ENCODE measurements at regions not wholly inside any gene's neighbourhood (a gene's known extent, or its start where the extent isn't known, plus 50 kb on each side); places are given as distances from the start of the nearest gene placed in this dataset.

DNA sequence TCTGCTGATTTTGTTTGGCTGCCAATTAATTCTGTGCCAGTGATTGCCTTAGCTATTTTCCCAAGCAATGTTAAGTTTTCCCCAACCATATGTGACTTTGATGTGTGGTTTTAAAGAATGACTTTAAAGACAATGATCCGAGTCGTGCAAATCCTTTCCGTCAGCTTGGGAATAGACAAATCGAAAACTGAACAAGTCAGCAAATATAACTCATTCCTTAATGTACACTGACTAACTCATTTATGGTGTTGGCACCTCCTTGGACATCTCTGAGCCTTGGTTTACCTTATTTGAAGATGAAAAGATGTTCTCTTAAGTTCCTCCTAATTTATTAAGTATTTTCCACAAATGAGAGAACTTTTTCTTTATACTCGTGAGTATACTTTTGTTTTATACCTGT lies 249.4 kb upstream of the SLCO3A1 start:
- in situ Hi-C loops (cut with MboI; ENCODE audit: low sequenced_read_pairs), result no loop called here

DNA sequence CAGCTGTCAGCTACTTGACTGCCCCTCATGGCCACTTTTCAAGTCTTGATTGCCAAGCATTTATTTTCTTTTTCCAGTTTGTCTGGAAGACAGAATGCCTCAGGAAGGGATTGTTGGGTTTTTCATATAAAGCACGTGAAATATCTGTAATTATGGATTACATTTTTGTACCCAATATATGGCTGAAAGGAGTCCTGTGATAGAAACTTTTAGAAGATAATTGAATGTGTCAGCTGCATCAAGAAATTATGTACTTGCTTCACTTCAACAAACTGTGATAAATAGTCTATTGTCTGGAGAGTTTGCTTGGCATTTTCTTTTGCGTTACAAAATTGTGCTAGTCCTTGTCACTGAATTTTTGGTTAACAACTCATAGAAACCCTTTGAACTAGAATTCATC lies 247.9 kb upstream of the SLCO3A1 start:
- in situ Hi-C loops (cut with MboI; ENCODE audit: low sequenced_read_pairs), result no loop called here

DNA sequence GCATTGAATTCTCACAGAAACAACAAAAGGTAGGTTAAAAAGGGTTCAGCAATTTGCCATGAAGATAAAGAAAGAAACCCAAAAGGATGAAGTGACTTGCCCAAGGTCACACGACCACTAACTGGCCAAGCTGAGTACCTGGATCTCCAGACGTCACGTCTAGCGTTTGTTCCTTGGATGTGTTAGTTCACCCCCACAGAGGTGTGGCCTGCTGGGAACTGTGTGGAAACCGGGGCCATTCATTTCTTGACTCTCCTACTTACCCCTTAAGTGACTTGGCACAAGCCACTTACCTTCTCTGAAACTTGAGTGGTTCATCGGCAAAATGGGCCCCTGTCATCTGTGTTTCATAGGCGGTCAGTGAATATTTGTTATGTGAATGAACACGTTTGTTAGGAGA lies 244.3 kb upstream of the SLCO3A1 start:
- in situ Hi-C loops (cut with MboI; ENCODE audit: low sequenced_read_pairs), result no loop called here

DNA sequence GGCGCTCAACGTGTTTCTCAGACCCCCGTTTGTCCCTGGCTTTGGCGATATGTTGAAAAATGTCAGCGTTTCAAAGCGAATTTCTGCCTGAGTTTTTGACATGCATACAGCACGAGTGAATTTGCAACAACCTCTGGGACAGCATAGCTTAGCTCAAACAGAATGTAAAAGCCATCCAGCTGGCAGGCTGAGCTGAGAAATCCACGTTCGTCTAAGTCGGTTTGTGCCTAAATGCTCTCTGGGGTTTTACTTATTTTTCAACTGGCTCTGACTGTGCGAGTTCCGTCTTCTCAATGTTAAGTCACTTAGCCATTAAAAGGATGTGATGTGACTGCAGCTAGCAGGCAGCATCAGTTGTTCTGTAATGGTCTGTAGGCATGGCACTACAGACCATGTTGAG lies 243.5 kb upstream of the SLCO3A1 start:
- in situ Hi-C loops (cut with MboI; ENCODE audit: low sequenced_read_pairs), result no loop called here

DNA sequence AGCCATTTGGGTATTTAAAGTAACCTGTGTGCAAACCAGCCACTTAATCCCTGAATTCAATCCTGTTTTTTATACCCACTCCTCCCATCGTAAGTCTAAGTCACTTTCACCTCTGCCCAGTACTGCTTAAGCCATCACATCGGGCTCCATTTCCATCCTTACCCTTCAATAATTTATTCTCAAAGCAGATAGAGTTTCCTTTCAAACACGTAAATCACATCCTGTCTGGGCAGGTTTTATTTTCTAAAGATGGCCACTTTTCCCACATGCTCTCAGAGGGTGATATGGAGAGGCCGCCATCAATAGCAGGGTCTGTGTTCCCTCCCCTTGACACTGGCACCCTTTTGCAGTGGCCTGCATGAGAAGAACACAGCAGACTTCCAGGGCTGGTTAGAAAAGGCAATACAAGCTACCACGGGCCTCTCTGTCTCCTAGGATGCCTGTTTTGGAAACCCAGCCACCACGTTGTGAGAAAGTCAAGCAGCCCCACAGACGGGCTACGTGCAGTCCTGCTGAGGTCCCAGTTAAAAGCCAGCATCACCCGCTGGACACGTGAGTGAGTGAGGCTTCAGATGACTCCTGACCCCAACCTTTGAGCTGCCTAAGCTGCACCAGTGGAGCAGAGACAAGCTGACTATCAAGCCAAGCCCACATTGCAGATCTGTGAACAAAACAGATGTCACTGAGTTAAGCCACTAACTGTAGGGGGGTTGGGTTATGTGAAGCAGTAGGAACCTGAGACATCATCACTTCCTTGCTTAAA lies 241.8 kb upstream of the SLCO3A1 start:
- in situ Hi-C loops (cut with MboI; ENCODE audit: low sequenced_read_pairs), result no loop called here

DNA sequence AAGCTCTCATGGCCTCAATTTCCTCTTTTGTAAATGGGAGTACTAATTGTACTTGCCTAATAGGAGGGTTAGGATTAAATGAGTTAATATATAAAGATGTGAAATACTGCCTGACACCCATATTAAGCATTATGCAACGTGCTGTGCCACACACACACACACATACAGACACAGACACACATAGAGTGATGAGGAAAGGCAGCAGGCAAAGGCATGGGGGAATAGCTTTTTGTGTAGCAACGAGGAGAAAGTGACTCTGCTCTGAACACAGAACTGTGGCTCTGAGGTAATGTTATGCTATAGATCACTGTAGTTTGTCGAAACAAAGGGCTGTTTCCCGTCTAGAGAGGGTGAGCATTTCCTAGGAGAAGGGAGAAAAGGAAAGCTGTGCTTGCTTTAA lies 233.3 kb upstream of the SLCO3A1 start:
- in situ Hi-C loops (cut with MboI; ENCODE audit: low sequenced_read_pairs), result no loop called here

DNA sequence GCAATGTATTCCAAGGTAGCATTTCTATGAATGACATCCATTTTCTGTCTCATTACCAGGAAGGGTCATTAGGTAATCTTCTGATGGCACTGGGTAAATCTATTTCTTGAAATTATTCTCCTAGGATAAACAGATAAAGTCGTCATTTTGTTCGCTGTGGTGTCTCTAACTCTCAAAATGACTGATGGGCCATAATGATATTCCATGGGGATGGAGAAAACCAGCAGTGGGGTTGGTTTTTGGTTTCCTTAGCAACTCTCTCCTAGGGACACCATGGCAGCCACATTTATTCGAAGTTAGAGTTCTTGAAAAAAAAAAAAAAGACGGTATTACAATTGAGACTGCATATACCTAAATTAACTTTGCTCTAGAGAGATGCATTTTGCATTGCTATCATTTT lies 231.3 kb upstream of the SLCO3A1 start:
- in situ Hi-C loops (cut with MboI; ENCODE audit: low sequenced_read_pairs), result no loop called here

DNA sequence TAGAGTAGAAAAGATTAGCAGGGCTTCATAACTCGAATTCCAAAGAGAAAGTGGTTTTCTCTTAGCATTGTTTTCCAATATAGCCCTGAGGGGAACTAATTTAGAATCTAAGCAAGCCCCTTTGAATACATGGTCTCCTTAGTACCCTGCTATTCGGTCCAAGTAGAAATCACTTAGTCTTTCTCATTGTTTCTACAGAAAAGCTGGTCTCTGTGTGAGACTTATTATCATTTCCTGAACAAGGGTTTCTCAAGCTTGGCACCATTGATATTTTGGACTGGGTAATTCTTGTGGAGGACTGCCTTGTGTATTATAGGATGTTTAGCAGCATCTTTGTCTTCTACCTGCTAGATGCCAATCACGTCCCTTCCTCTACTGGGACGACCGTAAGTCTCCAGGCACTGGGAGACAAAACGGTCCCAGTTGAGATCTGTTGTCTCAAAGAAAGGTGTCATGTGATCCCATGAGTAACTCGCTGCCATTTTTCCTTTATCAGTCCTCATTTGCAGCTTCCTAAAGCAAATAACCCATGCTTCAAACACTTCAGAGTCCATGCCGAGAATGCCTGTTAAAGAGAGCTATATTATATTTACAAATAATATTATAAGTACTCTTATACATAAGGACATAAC lies 230.7 kb upstream of the SLCO3A1 start:
- in situ Hi-C loops (cut with MboI; ENCODE audit: low sequenced_read_pairs), result no loop called here

DNA sequence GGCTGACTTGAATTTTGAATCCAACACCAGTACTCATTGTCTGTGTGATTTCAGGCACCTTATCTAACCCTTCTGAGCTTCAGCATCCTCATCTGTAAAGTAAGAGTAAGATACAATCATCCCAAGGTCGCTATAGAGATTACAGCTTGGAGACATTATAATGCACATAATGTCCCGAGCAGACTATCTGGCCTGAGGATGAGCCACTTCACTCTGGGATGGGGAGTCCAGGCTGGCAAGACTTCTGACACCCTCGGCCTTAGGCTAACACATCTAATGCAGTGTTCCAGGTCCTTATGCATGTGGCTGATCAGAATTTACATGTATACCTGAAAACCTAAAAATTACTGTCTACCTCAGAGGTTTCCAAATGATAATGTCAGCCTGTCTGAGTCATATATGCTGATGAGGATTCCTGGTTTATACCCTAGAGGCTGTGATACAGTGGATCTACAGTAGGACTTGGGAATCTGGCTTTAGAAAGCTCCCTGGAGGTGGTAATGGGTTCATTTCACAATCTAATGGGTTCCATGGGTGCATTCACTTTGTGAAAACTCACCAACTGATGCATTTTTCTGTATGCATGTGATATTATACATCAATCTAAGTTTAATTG lies 229.0 kb upstream of the SLCO3A1 start:
- in situ Hi-C loops (cut with MboI; ENCODE audit: low sequenced_read_pairs), result no loop called here

DNA sequence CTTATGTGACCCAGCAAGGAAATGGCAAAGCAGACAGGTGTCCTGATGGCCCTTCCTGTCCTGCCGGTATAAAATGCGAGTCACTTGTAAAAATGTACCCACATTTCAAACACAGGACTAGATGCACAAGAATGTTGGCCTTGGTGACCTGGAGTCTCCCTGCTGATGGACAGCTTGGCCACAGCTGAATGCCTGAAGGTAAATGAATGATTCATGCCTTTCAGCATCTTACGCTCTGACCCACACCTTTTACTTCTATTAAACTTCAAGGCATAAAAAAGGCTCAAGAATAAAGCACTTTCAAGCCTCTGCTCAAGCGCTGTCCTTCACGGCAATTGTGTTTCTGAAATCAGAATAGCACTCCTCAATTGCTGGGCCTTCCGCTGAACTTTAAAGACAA lies 228.0 kb upstream of the SLCO3A1 start:
- in situ Hi-C loops (cut with MboI; ENCODE audit: low sequenced_read_pairs), result no loop called here

DNA sequence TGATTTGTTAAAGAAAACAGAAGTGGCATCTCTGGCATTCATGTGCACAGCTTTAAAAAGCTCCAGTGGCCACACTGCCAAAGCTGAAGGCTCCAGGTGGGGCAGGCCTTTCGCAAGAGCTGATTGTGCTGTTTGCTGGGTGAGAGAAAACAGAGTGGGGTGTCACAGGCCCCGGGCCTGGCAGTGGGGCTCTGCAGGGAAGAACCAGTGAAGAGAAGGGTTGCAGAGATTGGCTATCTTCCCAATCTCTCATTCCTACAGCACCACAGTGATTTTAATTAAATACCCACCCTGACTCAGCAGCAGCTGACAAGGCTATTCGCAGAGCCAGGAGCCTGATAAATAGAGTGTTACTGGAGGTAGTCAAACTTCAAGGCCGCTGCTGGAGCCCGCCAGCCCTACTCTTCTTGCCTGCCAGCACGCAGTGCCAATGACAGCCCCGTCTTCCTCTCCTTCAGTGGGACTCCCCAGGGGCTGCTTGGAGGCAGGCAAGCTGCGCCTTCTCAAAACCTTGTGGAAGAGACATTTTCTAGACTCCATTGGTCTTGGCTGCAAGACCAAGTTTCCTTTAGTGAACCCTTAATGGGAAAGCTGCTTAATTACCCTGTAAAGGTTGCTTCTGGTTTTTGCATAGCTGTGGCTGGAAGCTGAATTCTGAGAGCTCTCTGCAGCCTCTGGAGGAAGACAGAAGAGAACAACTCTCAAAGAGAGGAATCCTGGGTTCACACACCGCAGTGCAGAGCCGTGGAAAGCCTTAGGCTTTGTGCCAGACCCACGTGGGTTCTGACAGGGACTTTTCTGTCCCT lies 225.8 kb upstream of the SLCO3A1 start:
- in situ Hi-C loops (cut with MboI; ENCODE audit: low sequenced_read_pairs), result no loop called here

DNA sequence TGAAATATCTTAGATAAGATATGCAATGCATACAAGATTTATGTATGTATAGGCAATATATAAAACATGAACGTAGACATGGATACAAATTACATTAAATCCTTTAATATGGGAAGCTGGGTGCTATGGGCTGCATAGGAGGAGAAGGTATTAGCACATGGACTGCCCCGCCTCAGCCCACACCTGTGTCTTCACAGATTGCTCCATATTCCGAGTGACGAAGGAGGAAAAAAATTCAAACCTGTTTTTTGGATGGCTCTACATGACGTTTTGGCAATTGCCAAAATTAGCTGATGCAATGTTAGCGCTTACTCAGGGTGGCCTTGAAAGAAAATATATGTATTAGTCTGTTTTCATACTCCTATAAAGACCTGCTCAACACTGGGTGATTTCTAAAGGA lies 223.4 kb upstream of the SLCO3A1 start:
- in situ Hi-C loops (cut with MboI; ENCODE audit: low sequenced_read_pairs), result no loop called here

DNA sequence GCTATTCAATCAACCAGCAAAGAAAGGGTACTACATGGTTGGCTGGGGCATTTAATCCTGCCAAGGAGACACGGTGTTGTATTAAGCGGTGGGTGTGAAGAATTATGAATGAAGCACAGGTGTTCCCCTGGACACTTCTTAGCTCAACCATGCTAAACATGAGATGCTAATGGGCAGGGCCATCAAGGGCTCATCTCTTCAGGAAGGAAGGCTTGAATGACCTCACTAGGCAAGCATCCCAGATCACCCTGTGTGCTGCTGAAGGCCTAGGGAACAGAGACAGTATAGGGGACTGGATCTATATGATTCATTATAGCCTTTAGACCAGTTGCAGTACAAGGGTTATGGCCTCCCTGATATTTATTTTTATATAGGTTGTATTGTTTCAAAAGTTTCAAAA lies 221.3 kb upstream of the SLCO3A1 start:
- in situ Hi-C loops (cut with MboI; ENCODE audit: low sequenced_read_pairs), result no loop called here

DNA sequence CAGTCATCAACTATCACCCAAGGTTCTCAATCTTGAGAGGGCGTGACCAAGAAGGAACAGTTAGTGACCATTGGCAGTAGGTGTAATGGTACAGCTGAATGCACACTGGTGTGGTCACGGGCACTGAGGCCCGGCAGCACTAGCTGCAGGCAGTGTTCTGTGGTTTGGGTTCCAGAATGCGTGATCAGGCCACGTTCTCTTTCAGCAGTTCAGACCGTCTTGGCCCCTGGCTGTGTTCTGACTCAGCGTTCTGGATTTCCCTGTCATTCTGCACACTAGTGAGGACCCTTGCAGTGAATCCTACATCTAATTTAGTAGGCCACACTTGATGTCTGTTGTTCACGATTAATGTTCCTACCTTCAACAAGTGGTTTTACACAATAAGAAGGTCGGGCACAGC lies 220.5 kb upstream of the SLCO3A1 start:
- in situ Hi-C loops (cut with MboI; ENCODE audit: low sequenced_read_pairs), result no loop called here

DNA sequence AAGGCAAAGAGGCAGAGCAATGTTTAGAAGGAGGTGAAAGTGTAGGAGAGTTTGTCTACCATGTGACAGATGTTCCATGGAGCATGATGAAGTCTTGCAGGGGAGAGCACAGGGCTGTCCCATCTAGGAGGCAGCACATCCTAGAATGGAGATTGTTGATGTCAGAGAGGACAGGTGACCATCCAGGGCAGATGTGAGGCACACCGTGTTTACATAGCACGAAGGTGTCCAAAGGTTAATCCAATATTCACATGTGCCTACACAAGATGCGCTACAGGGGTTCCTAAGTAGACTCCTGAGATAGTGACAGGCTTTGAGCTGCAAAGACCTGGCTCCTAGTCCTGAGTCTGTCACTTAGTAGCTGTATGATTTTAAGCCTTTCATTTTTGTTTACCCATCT lies 219.3 kb upstream of the SLCO3A1 start:
- in situ Hi-C loops (cut with MboI; ENCODE audit: low sequenced_read_pairs), result no loop called here

DNA sequence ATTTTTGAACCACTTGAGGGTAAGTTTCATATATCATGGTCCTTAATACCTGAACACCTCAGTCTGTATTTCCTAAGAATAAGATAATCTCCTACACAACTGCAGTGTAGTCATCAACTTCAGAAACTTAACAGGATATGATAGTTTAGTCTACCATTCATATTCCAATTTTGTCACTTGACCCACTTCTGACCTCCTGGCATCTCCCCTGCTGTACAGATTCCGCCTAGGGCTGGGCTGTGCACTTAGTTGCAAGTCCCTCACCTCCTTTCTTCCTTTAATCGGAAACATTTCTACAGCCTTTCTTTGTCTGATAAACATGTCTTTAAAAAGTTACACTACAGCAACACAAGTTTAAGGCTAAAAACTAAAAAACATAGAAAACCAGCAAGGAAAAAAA lies 218.4 kb upstream of the SLCO3A1 start:
- in situ Hi-C loops (cut with MboI; ENCODE audit: low sequenced_read_pairs), result no loop called here

DNA sequence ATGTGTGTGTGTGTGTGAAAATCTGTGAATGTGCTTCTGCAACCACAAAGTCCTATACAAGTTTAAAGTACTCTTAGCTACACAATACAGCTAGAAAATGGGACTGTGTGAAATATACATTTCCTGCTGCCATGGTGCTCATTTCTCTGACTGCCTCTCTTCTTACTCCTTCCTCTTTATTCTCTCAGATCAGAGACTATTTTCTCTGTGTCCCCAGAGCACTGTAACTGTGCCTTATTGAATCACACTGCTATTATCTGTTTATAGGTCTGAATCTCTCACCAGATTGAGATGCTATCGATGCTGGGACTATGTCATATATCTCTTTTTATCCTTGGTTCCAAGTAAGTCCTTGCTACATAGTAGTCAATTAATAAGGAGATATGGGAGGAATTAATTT lies 217.9 kb upstream of the SLCO3A1 start:
- in situ Hi-C loops (cut with MboI; ENCODE audit: low sequenced_read_pairs), result no loop called here

DNA sequence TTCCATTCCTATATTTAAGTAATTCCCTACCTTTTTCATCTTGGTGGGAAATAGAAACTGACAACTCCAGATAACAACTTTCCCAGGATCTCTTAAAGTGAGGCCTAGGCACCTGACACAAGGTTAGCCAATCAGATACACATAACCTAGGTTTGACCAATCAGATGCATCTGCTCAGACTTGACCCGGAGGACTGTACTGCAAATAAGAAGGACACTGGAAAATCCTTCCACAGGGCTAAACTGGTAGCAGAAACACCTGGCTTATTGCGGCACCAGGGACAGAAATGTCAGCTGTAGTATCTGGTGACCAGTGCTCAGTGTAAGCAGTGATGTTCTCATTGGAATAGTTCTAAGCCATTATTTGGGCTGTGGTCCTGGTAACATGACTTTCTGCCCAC lies 204.5 kb upstream of the SLCO3A1 start:
- in situ Hi-C loops (cut with MboI; ENCODE audit: low sequenced_read_pairs), result no loop called here

DNA sequence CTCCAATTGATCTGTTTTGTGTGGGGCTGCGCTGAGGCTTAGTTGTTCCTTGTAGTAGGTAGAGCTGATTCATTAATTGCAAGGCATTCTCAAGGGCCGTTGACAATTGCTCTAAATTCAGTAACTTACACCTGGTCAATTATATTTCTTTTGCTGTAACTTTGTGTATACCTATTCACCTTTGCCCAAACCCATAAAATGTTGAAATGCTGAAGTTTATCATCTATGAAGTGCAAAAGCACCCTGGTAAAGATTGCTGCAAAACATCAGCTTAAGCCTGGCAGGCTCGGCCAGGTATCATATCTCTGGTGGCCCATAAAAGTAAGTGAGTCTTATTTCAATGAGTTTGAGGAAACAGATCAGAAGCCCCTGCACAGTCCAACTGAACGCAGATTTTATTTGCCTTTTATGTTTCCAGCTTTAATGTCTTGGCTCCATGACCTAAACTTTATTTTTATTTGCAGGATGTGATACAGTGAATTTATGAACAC lies 203.6 kb upstream of the SLCO3A1 start:
- in situ Hi-C loops (cut with MboI; ENCODE audit: low sequenced_read_pairs), result no loop called here

DNA sequence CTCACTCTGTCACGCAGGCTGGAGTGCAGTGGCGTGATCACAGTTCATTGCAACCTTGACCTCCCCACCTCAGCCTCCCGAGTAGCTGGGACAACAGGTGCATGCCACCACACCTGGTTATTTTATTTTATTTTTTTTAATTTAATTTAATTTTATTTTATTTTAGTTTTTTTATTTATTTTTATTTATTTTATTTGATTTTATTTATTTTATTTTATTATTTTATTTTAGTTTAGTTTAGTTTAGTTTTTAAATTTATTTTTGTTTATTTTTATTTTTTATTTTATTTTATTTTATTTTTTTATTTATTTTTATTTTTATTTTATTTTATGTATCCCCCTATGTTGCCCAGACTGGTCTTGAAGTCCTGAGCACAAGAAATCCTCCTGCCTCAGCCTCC lies 202.3 kb upstream of the SLCO3A1 start:
- in situ Hi-C loops (cut with MboI; ENCODE audit: low sequenced_read_pairs), result no loop called here

DNA sequence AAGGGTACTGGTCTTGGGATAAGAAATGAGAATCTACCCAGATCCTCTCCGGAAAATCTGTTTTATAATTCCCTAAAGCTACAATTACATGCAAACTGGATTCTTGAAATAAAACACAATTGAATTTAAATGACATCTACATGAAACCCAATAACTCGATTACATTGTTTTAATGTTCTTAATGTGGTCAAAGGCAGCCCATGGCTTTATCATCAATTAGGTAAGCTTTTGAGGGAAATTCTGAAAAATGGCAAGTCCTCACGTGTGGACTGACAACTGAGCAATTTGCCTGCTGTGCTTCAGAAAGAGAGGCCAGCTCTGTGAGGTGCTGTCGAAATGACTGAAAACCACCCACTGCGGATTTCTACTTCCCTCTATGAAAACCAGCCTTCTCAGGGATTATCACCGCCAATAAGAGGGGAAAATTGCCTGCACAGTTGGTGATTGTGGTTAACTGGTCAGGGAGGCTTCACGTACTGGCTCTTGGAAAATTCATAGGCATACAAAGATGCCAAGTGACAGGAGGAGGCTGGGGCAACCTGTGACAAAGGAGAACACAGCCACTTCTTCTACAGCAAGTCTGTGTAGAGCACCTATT lies 200.8 kb upstream of the SLCO3A1 start:
- in situ Hi-C loops (cut with MboI; ENCODE audit: low sequenced_read_pairs), result no loop called here

Data from HL-60/S4 treated with retinoic acid at 250 ng/mL for 4 days and 3 days (cell line).